AG04449 (cell line): ENCODE measurements at regions not wholly inside any gene's neighbourhood (a gene's known extent, or its start where the extent isn't known, plus 50 kb on each side); places are given as distances from the start of the nearest gene placed in this dataset.

Experiments
- CTCF ChIA-PET: fragments of 350-600 bp; formaldehyde crosslinking; extraction: SDS; loops from one replicate; lab custom pipeline; 2021; ENCODE audit warnings: antibody characterized with exemption; lab: Yijun Ruan, JAX
- POLR2A ChIA-PET: fragments of 400-600, 350-600 bp; formaldehyde crosslinking; extraction: SDS; loops from one replicate; lab custom pipeline; 2020; ENCODE audit warnings: antibody characterized with exemption, inconsistent platforms; lab: Yijun Ruan, JAX
- DNase-seq: peaks from one replicate; pipeline ENCODE4 v3.0.0-alpha.2; 2010; ENCODE audit warnings: low read depth, low spot score
- H3K4me3 ChIP-seq: 2 replicates; pipeline ENCODE4 v1.5.1; 2011; ENCODE audit warnings: low read depth, mild to moderate bottlenecking, control low read depth, low read length
- TF ChIP-seq, protein P1 (sequence below): IDR thresholded peaks from one replicate; pipeline ENCODE4 v1.5.1; 2011; ENCODE audit warnings: mild to moderate bottlenecking, moderate library complexity, low read length, control low read depth, inconsistent platforms; ENCODE audit not compliant: insufficient read depth; ENCODE audit errors: missing control alignments

DNA sequence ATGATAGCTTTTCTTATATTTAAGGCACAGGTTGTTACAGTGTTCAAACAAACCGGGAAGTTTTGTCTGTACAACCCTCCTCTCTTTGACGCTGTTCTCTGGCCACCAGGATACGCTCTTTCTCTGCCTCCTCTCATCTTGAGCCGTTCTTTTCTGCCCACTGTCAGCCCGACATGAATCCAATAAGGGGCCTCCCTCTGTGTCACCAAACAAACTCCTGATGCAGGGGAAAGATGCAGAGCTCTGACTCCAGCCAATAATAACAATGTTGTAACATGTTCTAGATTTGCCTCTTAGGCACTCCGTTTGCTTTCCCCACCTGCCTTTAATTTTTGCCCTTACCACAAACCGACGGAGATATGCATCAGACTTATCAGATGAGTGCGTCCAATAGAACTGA lies 449.3 kb downstream of the SLC4A3 start:
- no peak overlapping the region for H3K4me3 ChIP-seq
- ChIA-PET CTCF (interaction anchor here (0.6 to 1.9 kb wide), 7 partner anchors 8 to 339 kb away, joined by 3 to 6 read pairs (median 3); no protein-coding TSS in a partner anchor), POLR2A (interaction anchor here (0.6 kb wide), 1 partner anchor 12 kb away, joined by 3 read pairs; no protein-coding TSS in a partner anchor)
- peak; percentile 28 for DNase-seq
- TF ChIP-seq, protein P1, sequence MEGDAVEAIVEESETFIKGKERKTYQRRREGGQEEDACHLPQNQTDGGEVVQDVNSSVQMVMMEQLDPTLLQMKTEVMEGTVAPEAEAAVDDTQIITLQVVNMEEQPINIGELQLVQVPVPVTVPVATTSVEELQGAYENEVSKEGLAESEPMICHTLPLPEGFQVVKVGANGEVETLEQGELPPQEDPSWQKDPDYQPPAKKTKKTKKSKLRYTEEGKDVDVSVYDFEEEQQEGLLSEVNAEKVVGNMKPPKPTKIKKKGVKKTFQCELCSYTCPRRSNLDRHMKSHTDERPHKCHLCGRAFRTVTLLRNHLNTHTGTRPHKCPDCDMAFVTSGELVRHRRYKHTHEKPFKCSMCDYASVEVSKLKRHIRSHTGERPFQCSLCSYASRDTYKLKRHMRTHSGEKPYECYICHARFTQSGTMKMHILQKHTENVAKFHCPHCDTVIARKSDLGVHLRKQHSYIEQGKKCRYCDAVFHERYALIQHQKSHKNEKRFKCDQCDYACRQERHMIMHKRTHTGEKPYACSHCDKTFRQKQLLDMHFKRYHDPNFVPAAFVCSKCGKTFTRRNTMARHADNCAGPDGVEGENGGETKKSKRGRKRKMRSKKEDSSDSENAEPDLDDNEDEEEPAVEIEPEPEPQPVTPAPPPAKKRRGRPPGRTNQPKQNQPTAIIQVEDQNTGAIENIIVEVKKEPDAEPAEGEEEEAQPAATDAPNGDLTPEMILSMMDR, result peak; percentile 63

DNA sequence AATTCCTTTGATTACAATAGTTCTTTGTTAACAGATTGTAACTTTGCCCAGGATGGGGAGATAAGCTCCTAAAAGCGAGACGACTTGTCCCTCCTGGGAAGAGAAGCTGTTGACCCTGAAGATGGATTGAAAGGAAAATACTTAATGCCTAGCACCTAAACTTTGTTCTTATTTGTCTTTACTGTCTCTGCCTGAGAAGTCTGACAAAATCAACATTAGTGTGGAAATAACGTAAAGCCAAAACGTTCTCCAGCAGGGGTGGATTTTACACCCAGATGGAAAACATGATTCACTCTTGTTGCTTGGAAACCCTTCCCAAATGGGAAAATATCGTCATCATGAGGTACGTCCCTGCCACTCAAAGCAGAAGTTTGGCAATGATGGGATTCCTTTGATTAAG lies 450.1 kb downstream of the SLC4A3 start:
- POLR2A ChIA-PET, result no interaction called here
- CTCF ChIA-PET, result interaction anchor here (0.8 to 1.9 kb wide), 3 partner anchors 9 to 111 kb away, joined by 3 to 5 read pairs (median 3); no protein-coding TSS in a partner anchor
- no peak overlapping the region for H3K4me3 ChIP-seq
- TF ChIP-seq, protein P1, result no peak
- DNase-seq, result peak; percentile 24

DNA sequence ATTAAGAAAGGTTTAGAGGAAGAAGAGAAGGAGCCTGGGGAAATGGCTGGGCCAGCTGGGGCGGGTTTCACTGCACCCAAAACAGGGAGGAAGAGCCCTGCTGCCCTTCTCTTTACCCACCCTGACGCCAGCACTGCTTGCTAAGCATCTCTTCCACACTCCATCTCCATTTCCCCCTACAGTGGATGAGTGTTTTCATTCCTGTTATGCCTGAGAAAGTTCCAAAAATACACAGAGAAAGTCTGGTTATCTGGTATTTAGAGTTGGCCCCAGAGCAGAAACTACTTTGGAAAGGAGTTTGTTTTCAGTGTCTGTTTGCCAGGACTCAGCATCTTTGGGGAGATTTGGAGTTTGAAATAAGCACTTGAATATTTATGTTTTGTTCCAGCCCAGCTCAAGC lies 451.0 kb downstream of the SLC4A3 start:
- TF ChIP-seq, protein P1, result no peak
- ChIA-PET CTCF (no interaction called here), POLR2A (interaction anchor here (0.6 kb wide), 1 partner anchor 44 kb away, joined by 3 read pairs; no protein-coding TSS in a partner anchor)
- DNase-seq, result peak; percentile 23
- no peak overlapping the region for H3K4me3 ChIP-seq

DNA sequence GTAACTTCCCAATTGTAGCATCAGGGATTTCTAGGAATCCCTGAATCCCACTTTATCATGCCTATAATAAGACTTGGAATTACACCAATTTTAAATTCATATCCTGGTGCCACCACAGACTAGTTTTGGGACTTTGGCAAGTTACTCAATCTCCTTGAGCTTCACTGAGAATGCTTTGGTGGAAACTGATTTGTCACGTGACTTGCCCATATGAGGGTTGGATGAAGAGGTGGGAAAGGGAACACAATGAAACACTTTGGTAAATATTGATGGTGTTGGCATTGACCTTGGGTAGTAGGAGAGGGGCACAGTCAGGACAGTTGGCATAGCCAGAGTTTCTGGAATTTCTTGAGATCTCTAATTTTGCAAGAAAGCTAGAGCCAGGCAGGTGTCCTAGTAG lies 452.2 kb downstream of the SLC4A3 start:
- no peak for DNase-seq
- ChIA-PET POLR2A (no interaction called here), CTCF (no interaction called here)
- no peak overlapping the region for H3K4me3 ChIP-seq
- TF ChIP-seq, protein P1, result no peak

- DNase-seq, result no peak
- H3K4me3 ChIP-seq, result no peak overlapping the region
- ChIA-PET CTCF (interaction anchor here (1.3 kb wide), 1 partner anchor 22 kb away, joined by 3 read pairs; no protein-coding TSS in a partner anchor), POLR2A (no interaction called here)
- TF ChIP-seq, protein P1, result no peak
Observed at GRCh38 chr2:220081171-220081570, 453.7 kb downstream of the SLC4A3 start.

GRCh38 chr2:220090050-220090449 lies 462.6 kb downstream of the SLC4A3 start:
- ChIA-PET POLR2A (no interaction called here), CTCF (interaction anchor here (0.9 kb wide), 1 partner anchor 15 kb away, joined by 3 read pairs; no protein-coding TSS in a partner anchor)
- no peak for DNase-seq
- TF ChIP-seq, protein P1, result no peak
- H3K4me3 ChIP-seq, result no peak overlapping the region
